HepG2 (cell line): ENCODE measurements at regions not wholly inside any gene's neighbourhood (a gene's known extent, or its start where the extent isn't known, plus 50 kb on each side); places are given as distances from the start of the nearest gene placed in this dataset.
"Not testable (repeated sequence)": the region's sequence is repeated elsewhere in the genome, so short reads cannot be mapped to it uniquely, and the experiment has no call there.

Experiments
- CTCF ChIP-seq: sonication (generic); formaldehyde crosslinking; IDR thresholded peaks from 2 replicates; pipeline ENCODE4 v1.5.0; 2020; ENCODE audit warnings: mild to moderate bottlenecking, missing genetic modification reagents, moderate library complexity
- TF ChIP-seq, protein P1 (sequence below): IDR thresholded peaks from 2 replicates; pipeline ENCODE4 v1.6.1; 2012; ENCODE audit warnings: low read length, improper control_type of control experiment

- TF ChIP-seq, protein P1, sequence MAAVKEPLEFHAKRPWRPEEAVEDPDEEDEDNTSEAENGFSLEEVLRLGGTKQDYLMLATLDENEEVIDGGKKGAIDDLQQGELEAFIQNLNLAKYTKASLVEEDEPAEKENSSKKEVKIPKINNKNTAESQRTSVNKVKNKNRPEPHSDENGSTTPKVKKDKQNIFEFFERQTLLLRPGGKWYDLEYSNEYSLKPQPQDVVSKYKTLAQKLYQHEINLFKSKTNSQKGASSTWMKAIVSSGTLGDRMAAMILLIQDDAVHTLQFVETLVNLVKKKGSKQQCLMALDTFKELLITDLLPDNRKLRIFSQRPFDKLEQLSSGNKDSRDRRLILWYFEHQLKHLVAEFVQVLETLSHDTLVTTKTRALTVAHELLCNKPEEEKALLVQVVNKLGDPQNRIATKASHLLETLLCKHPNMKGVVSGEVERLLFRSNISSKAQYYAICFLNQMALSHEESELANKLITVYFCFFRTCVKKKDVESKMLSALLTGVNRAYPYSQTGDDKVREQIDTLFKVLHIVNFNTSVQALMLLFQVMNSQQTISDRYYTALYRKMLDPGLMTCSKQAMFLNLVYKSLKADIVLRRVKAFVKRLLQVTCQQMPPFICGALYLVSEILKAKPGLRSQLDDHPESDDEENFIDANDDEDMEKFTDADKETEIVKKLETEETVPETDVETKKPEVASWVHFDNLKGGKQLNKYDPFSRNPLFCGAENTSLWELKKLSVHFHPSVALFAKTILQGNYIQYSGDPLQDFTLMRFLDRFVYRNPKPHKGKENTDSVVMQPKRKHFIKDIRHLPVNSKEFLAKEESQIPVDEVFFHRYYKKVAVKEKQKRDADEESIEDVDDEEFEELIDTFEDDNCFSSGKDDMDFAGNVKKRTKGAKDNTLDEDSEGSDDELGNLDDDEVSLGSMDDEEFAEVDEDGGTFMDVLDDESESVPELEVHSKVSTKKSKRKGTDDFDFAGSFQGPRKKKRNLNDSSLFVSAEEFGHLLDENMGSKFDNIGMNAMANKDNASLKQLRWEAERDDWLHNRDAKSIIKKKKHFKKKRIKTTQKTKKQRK = not testable (repeated sequence)
- not testable (repeated sequence) for TF ChIP-seq CTCF (CRISPR knock-in tag)
Measured at GRCh38 chr1:163645676-163646075, 323.9 kb downstream of the NUF2 start.
